ENCODE measurements at regions not wholly inside any gene's neighbourhood (a gene's known extent, or its start where the extent isn't known, plus 50 kb on each side); places are given as distances from the start of the nearest gene placed in this dataset.

DNA sequence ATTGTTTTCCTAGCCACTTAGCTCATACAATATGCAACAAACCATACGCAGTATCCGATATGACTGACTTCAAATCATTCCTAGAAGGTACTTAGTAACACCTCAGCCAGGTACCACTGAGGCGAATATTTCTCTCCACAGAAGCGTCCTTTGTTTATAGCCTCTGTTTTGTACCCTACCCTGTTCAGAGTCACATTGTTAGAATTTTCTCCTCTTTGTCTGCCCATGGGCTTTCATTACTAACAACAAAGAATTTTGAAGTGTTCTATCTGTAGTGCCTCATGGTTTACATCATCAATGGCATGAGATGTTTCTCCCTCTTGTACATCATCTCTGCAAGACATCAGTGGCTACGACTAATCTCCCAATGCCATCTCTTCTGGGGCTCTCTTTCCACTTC is 212.4 kb upstream of the GLI3 start:
- WGBS, 2 donors, result 88 to 89% methylated on average over 5 of the region's 5 CpGs
- no peaks in the 10 kb centered on the region for H3K4me1 ChIP-seq

DNA sequence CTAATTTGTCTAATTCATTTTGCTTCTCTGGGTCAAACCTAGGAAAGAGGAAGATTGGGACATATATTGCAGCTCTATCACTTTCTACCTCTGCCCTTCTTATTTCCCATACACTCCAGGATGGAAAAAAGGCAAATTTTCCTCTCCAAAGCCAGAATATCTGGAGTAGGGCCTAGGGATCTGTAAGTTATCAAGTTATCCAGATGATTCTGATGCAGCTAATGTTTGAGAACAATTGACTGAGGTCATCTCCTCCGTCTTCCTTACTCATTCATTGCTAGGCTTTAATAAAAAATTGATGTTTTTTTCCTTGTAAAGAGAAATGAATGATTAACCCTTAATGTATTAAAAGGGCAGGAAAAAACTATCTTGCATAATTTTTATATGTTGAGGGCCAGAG is 211.9 kb upstream of the GLI3 start:
- Histone ChIP-seq H3K9me3 (peaks cover 0 to 4% (median 0%) of the 10 kb centered on the region in 11 donors), H3K36me3 (no peaks in the 10 kb centered on the region), H3K4me3 (no peak overlapping the region), H3K27ac (no peak overlapping the region), H3K4me1 (no peaks in the 10 kb centered on the region), H3K27me3 (peaks cover 0 to 4% (median 0%) of the 10 kb centered on the region in 7 donors)
- no peak for ATAC-seq
- DNase-seq, result no peak
- 63 to 74% methylated on average over 1 of the region's 1 CpG for WGBS, 2 donors
- TF ChIP-seq, protein P1, sequence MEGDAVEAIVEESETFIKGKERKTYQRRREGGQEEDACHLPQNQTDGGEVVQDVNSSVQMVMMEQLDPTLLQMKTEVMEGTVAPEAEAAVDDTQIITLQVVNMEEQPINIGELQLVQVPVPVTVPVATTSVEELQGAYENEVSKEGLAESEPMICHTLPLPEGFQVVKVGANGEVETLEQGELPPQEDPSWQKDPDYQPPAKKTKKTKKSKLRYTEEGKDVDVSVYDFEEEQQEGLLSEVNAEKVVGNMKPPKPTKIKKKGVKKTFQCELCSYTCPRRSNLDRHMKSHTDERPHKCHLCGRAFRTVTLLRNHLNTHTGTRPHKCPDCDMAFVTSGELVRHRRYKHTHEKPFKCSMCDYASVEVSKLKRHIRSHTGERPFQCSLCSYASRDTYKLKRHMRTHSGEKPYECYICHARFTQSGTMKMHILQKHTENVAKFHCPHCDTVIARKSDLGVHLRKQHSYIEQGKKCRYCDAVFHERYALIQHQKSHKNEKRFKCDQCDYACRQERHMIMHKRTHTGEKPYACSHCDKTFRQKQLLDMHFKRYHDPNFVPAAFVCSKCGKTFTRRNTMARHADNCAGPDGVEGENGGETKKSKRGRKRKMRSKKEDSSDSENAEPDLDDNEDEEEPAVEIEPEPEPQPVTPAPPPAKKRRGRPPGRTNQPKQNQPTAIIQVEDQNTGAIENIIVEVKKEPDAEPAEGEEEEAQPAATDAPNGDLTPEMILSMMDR (IDR thresholded peaks at IDR 0.05), result no peak
- intact Hi-C loops (cut with DNase I), result no loop called here

More for the DNA sequence above, 212.4 kb upstream of the GLI3 start:
- Histone ChIP-seq H3K27me3 (peaks cover 0 to 4% (median 0%) of the 10 kb centered on the region in 7 donors), H3K9me3 (peaks cover 0 to 4% (median 0%) of the 10 kb centered on the region in 11 donors), H3K27ac (no peak overlapping the region), H3K4me3 (no peak overlapping the region), H3K36me3 (no peaks in the 10 kb centered on the region)
- ATAC-seq, result no peak
- TF ChIP-seq, protein P1 (IDR thresholded peaks at IDR 0.05), result no peak
- intact Hi-C loops (cut with DNase I), result no loop called here
- DNase-seq, result no peak

DNA sequence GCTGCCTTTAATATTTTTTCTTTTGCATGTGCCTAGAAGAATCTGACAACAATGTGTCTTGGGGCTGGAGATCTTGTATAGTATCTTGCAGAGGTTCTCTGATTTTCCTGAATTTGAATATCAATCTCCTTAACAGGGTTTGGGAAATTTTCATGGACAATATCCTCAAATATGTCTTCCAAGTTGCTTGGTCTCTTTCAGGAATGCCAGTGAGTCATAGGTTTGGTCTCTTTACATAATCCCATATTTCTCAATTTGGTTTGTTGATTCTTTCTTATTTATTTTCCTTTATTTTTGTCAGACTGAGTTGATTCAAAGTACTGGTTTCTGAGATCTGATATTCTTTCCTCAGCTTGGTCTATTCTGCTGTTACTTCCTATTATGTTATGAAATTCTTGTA is 208.7 kb upstream of the GLI3 start:
- no peak overlapping the region for H3K27ac ChIP-seq

DNA sequence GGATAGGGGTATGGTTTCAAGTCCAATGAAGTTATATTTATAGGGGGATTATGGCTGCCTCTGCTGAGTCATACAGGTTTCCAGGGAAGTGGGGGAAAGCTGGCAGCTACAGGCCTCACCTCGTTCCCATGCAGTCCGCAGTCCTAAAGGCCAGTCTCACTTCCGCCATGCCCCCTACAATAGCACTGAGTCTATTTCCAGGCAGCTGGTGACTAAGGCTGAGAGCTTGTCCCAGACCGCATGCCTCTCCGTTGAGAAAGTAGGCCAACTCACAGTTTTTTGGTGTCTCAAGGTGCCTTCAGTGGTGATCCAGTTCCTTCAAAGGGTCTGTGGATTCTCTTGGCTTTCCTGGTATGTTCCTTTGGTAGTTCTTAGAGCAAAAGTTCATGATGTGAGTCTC is 203.9 kb upstream of the GLI3 start:
- no peaks in the 10 kb centered on the region for H3K4me1 ChIP-seq
- H3K36me3 ChIP-seq, result no peaks in the 10 kb centered on the region
- no peak overlapping the region for H3K4me3 ChIP-seq
- TF ChIP-seq, protein P1 (IDR thresholded peaks at IDR 0.05), result no peak
- no peaks in the 10 kb centered on the region for H3K27me3 ChIP-seq
- 93 to 96% methylated on average over 5 of the region's 5 CpGs for WGBS, 2 donors
- ATAC-seq (no peak), DNase-seq (no peak)
- H3K9me3 ChIP-seq, result peaks cover 0 to 69% (median 2%) of the 10 kb centered on the region in 11 donors
- H3K27ac ChIP-seq, result no peak overlapping the region
- intact Hi-C loops (cut with DNase I), result no loop called here

More for the DNA sequence above, 208.7 kb upstream of the GLI3 start:
- ATAC-seq, result no peak
- H3K9me3 ChIP-seq, result peaks cover 0 to 28% (median 2%) of the 10 kb centered on the region in 11 donors
- no peak overlapping the region for H3K4me3 ChIP-seq
- H3K27me3 ChIP-seq, result peaks cover 0 to 4% (median 0%) of the 10 kb centered on the region in 7 donors
- no peak for DNase-seq
- no peaks in the 10 kb centered on the region for H3K4me1 ChIP-seq
- TF ChIP-seq, protein P1 (IDR thresholded peaks at IDR 0.05), result no peak
- intact Hi-C loops (cut with DNase I), result no loop called here
- no peaks in the 10 kb centered on the region for H3K36me3 ChIP-seq

Data from heart right ventricle (tissue), 16 donors.